Prostate gland (tissue), 1 donor: ENCODE measurements at regions not wholly inside any gene's neighbourhood (a gene's known extent, or its start where the extent isn't known, plus 50 kb on each side); places are given as distances from the start of the nearest gene placed in this dataset.

Experiments used
- POLR2A ChIP-seq: fragments of 450-650 bp; IDR thresholded peaks from one replicate; pipeline ENCODE4 v1.6.1; 2016; ENCODE audit warnings: antibody characterized with exemption, mild to moderate bottlenecking
- POLR2AphosphoS5 ChIP-seq: sonication (generic); formaldehyde crosslinking; IDR thresholded peaks from one replicate; pipeline ENCODE4 v1.6.1; 2017; ENCODE audit warnings: antibody characterized with exemption

DNA sequence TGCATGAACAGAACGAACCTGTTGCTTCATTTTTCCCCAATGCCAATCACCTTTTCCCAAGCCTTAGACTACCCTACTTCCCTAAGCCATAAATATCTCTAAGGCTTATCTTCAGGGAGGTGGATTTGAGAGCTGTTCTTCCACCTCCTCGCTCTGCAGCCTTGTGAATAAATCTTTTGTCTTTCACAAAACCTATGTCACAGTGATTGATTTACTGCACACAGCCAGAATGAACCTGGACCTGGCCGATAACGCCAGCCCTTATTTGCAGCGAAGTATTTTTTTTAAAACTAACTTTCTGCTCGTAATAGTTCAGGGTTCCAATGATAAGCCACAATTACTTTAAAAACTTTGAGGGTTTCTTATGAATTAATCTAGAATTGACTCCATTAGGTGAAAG, 632.6 kb downstream of the PTPRU start:
- TF ChIP-seq POLR2AphosphoS5 (no peak), POLR2A (no peak)
